GM23338 (cell line): ENCODE measurements at regions not wholly inside any gene's neighbourhood (a gene's known extent, or its start where the extent isn't known, plus 50 kb on each side); places are given as distances from the start of the nearest gene placed in this dataset.

Experiments used
- CREB1 ChIP-seq: fragments of 250-450 bp; sonication (Bioruptor Pico); IDR thresholded peaks from 2 replicates; pipeline ENCODE4 v1.5.0; 2020; ENCODE audit warnings: low read depth, mild to moderate bottlenecking, moderate library complexity
- EZH2 ChIP-seq: fragments of 200-600 bp; sonication (generic); IDR thresholded peaks from one replicate; pipeline ENCODE4 v1.8.0; 2017; ENCODE audit warnings: antibody characterized with exemption, mild to moderate bottlenecking, low read depth; ENCODE audit not compliant: unreplicated experiment
- EZH2phosphoT487 ChIP-seq: fragments of 200-600 bp; sonication (generic); IDR thresholded peaks from one replicate; pipeline ENCODE4 v1.8.1; 2018; ENCODE audit warnings: antibody characterized with exemption; ENCODE audit not compliant: unreplicated experiment
- JUNB ChIP-seq: IDR thresholded peaks from one replicate; pipeline ENCODE4 v1.6.1; 2016; ENCODE audit warnings: antibody characterized with exemption; ENCODE audit not compliant: unreplicated experiment
- NANOG ChIP-seq: IDR thresholded peaks from 2 replicates; pipeline ENCODE4 v1.6.1; 2016; ENCODE audit warnings: antibody characterized with exemption, borderline replicate concordance
- POLR2AphosphoS5 ChIP-seq: IDR thresholded peaks from 2 replicates; pipeline ENCODE4 v1.6.1; 2016; ENCODE audit warnings: antibody characterized with exemption, low read depth
- STAT1 ChIP-seq: IDR thresholded peaks from one replicate; pipeline ENCODE4 v1.6.1; 2016; ENCODE audit warnings: antibody characterized with exemption; ENCODE audit not compliant: unreplicated experiment
- ZNF114 ChIP-seq: fragments of 250-450 bp; sonication (Bioruptor Pico); IDR thresholded peaks from 2 replicates; pipeline ENCODE4 v1.5.0; 2020; ENCODE audit warnings: mild to moderate bottlenecking, moderate library complexity
- ZNF331 ChIP-seq: fragments of 250-450 bp; sonication (Bioruptor Pico); IDR thresholded peaks from 2 replicates; pipeline ENCODE4 v1.5.0; 2020; ENCODE audit warnings: low read depth, mild to moderate bottlenecking, moderate library complexity
- TF ChIP-seq, protein P1 (sequence below), 2 experiments: fragments of 200-600 bp in 1 of 2; sonication (generic) in 1 of 2; conservative IDR thresholded peaks; 2 replicates each; pipeline versions ENCODE4 v1.5.1 to v1.6.1; 2016 to 2017; ENCODE audit warnings: antibody characterized with exemption in 2 of 2, low read depth in 2 of 2, mild to moderate bottlenecking in 2 of 2, moderate library complexity in 1 of 2
- TF ChIP-seq, protein P2 (sequence below): IDR thresholded peaks from one replicate; pipeline ENCODE4 v1.6.1; 2018; ENCODE audit warnings: antibody characterized with exemption; ENCODE audit not compliant: unreplicated experiment
- TF ChIP-seq, protein P3 (sequence below): IDR thresholded peaks from 2 replicates; pipeline ENCODE4 v1.6.1; 2016; ENCODE audit warnings: antibody characterized with exemption
- TF ChIP-seq, protein P4 (sequence below): fragments of 250-450 bp; sonication (Bioruptor Pico); IDR thresholded peaks from 2 replicates; pipeline ENCODE4 v1.5.0; 2020; ENCODE audit warnings: mild to moderate bottlenecking, moderate library complexity

DNA sequence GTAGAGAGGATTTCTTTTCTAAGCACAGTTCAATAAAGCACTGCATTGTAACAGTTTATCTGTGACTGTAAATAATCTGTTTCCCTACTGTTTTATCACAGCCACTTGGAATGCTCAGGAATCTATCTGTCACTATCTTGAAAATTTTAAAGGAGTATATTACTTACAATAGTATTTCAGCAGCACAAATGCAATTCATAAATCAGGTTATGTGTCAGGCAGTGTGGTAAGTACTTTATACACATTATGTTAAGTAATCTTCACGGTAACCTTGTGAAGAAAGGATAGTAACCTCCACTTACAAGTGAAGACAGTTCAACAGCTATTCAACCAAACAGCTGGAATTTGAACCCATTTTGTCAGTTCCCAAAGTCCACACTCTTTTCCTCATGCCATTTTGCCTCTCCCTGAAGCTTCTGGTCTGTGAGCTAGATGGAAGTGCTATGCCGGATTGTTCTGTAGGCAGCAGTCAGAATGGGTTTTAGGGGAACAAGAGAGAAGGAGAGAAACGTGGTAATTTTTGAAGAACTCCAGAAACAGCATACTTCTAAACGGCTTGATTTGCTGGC is 125.0 kb downstream of the KLF12 start:
- TF ChIP-seq, protein P1, sequence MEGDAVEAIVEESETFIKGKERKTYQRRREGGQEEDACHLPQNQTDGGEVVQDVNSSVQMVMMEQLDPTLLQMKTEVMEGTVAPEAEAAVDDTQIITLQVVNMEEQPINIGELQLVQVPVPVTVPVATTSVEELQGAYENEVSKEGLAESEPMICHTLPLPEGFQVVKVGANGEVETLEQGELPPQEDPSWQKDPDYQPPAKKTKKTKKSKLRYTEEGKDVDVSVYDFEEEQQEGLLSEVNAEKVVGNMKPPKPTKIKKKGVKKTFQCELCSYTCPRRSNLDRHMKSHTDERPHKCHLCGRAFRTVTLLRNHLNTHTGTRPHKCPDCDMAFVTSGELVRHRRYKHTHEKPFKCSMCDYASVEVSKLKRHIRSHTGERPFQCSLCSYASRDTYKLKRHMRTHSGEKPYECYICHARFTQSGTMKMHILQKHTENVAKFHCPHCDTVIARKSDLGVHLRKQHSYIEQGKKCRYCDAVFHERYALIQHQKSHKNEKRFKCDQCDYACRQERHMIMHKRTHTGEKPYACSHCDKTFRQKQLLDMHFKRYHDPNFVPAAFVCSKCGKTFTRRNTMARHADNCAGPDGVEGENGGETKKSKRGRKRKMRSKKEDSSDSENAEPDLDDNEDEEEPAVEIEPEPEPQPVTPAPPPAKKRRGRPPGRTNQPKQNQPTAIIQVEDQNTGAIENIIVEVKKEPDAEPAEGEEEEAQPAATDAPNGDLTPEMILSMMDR (conservative IDR thresholded peaks at IDR 0.05; ENCODE audit: low read depth in 2 of 2) = no peak
- TF ChIP-seq EZH2phosphoT487 (no peak), POLR2AphosphoS5 (no peak), EZH2 (no peak), CREB1 (no peak), NANOG (no peak), JUNB (no peak), ZNF331 (CRISPR knock-in tag) (no peak), ZNF114 (CRISPR knock-in tag) (no peak), STAT1 (no peak)
- TF ChIP-seq, protein P2, sequence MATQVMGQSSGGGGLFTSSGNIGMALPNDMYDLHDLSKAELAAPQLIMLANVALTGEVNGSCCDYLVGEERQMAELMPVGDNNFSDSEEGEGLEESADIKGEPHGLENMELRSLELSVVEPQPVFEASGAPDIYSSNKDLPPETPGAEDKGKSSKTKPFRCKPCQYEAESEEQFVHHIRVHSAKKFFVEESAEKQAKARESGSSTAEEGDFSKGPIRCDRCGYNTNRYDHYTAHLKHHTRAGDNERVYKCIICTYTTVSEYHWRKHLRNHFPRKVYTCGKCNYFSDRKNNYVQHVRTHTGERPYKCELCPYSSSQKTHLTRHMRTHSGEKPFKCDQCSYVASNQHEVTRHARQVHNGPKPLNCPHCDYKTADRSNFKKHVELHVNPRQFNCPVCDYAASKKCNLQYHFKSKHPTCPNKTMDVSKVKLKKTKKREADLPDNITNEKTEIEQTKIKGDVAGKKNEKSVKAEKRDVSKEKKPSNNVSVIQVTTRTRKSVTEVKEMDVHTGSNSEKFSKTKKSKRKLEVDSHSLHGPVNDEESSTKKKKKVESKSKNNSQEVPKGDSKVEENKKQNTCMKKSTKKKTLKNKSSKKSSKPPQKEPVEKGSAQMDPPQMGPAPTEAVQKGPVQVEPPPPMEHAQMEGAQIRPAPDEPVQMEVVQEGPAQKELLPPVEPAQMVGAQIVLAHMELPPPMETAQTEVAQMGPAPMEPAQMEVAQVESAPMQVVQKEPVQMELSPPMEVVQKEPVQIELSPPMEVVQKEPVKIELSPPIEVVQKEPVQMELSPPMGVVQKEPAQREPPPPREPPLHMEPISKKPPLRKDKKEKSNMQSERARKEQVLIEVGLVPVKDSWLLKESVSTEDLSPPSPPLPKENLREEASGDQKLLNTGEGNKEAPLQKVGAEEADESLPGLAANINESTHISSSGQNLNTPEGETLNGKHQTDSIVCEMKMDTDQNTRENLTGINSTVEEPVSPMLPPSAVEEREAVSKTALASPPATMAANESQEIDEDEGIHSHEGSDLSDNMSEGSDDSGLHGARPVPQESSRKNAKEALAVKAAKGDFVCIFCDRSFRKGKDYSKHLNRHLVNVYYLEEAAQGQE = no peak
- TF ChIP-seq, protein P3, sequence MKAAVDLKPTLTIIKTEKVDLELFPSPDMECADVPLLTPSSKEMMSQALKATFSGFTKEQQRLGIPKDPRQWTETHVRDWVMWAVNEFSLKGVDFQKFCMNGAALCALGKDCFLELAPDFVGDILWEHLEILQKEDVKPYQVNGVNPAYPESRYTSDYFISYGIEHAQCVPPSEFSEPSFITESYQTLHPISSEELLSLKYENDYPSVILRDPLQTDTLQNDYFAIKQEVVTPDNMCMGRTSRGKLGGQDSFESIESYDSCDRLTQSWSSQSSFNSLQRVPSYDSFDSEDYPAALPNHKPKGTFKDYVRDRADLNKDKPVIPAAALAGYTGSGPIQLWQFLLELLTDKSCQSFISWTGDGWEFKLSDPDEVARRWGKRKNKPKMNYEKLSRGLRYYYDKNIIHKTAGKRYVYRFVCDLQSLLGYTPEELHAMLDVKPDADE = no peak
- TF ChIP-seq, protein P4, sequence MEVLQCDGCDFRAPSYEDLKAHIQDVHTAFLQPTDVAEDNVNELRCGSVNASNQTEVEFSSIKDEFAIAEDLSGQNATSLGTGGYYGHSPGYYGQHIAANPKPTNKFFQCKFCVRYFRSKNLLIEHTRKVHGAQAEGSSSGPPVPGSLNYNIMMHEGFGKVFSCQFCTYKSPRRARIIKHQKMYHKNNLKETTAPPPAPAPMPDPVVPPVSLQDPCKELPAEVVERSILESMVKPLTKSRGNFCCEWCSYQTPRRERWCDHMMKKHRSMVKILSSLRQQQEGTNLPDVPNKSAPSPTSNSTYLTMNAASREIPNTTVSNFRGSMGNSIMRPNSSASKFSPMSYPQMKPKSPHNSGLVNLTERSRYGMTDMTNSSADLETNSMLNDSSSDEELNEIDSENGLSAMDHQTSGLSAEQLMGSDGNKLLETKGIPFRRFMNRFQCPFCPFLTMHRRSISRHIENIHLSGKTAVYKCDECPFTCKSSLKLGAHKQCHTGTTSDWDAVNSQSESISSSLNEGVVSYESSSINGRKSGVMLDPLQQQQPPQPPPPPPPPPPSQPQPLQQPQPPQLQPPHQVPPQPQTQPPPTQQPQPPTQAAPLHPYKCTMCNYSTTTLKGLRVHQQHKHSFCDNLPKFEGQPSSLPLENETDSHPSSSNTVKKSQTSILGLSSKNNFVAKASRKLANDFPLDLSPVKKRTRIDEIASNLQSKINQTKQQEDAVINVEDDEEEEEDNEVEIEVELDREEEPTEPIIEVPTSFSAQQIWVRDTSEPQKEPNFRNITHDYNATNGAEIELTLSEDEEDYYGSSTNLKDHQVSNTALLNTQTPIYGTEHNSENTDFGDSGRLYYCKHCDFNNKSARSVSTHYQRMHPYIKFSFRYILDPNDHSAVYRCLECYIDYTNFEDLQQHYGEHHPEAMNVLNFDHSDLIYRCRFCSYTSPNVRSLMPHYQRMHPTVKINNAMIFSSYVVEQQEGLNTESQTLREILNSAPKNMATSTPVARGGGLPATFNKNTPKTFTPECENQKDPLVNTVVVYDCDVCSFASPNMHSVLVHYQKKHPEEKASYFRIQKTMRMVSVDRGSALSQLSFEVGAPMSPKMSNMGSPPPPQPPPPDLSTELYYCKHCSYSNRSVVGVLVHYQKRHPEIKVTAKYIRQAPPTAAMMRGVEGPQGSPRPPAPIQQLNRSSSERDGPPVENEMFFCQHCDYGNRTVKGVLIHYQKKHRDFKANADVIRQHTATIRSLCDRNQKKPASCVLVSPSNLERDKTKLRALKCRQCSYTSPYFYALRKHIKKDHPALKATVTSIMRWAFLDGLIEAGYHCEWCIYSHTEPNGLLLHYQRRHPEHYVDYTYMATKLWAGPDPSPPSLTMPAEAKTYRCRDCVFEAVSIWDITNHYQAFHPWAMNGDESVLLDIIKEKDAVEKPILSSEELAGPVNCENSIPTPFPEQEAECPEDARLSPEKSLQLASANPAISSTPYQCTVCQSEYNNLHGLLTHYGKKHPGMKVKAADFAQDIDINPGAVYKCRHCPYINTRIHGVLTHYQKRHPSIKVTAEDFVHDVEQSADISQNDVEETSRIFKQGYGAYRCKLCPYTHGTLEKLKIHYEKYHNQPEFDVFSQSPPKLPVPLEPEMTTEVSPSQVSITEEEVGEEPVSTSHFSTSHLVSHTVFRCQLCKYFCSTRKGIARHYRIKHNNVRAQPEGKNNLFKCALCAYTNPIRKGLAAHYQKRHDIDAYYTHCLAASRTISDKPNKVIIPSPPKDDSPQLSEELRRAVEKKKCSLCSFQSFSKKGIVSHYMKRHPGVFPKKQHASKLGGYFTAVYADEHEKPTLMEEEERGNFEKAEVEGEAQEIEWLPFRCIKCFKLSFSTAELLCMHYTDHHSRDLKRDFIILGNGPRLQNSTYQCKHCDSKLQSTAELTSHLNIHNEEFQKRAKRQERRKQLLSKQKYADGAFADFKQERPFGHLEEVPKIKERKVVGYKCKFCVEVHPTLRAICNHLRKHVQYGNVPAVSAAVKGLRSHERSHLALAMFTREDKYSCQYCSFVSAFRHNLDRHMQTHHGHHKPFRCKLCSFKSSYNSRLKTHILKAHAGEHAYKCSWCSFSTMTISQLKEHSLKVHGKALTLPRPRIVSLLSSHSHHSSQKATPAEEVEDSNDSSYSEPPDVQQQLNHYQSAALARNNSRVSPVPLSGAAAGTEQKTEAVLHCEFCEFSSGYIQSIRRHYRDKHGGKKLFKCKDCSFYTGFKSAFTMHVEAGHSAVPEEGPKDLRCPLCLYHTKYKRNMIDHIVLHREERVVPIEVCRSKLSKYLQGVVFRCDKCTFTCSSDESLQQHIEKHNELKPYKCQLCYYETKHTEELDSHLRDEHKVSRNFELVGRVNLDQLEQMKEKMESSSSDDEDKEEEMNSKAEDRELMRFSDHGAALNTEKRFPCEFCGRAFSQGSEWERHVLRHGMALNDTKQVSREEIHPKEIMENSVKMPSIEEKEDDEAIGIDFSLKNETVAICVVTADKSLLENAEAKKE = no peak
